ENCODE measurements at regions not wholly inside any gene's neighbourhood (a gene's known extent, or its start where the extent isn't known, plus 50 kb on each side); places are given as distances from the start of the nearest gene placed in this dataset.

DNA sequence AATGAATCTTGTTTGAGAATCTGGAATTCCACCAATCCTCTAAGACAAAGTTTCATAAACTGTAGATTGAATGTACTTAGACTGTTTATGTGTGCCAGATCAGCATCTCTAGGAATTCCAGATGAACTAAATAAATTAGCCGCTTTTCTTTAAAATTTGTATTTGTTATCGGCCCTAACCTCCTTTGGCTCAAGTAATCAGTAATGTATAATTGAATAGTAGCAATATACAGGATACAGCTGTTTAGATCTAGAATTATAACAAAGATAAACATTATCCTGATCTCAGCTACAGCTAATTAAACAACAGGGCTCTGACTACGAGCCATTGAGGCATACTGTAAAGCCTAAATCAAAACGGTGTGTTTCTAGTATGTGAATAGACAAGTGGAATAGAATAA lies 120.3 kb downstream of the CYB561 start:
- Mint-ChIP-seq H3K36me3 (ENCODE audit: low read depth) (peaks cover 3% of the 10 kb centered on the region), H3K9me3 (no peaks in the 10 kb centered on the region), H3K27ac (no peak overlapping the region), H3K4me3 (no peak overlapping the region), H3K27me3 (no peaks in the 10 kb centered on the region), H3K4me1 (ENCODE audit: low read depth) (no peaks in the 10 kb centered on the region)
- intact Hi-C loops (cut with micrococcal nuclease) = no loop called here
- ChIA-PET POLR2A (no interaction called here), CTCF (no interaction called here)
- TF ChIP-seq, protein P1, sequence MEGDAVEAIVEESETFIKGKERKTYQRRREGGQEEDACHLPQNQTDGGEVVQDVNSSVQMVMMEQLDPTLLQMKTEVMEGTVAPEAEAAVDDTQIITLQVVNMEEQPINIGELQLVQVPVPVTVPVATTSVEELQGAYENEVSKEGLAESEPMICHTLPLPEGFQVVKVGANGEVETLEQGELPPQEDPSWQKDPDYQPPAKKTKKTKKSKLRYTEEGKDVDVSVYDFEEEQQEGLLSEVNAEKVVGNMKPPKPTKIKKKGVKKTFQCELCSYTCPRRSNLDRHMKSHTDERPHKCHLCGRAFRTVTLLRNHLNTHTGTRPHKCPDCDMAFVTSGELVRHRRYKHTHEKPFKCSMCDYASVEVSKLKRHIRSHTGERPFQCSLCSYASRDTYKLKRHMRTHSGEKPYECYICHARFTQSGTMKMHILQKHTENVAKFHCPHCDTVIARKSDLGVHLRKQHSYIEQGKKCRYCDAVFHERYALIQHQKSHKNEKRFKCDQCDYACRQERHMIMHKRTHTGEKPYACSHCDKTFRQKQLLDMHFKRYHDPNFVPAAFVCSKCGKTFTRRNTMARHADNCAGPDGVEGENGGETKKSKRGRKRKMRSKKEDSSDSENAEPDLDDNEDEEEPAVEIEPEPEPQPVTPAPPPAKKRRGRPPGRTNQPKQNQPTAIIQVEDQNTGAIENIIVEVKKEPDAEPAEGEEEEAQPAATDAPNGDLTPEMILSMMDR (IDR thresholded peaks at IDR 0.05) = no peak
- no peak for ATAC-seq
- no peak for DNase-seq

DNA sequence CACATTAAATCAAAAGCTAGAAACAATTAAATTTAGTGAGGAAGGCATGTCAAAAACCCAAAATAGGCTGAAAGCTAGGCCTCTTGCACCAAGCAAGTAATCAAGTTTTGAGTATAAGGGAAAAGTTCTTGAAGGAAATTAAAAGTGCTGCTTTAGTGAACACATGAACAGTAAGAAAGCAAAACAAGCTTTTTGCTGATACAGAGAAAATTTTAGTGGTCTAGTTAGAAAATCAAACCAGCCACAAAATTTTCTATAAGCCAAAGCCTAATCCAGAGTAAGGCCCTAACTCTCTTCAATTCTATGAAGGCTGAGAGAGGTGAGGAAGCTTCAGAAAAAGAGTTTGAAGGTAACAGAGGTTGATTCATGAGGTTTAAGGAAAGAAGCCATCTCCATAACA lies 116.2 kb downstream of the CYB561 start:
- H3K9me3 Mint-ChIP-seq = no peaks in the 10 kb centered on the region
- intact Hi-C loops (cut with micrococcal nuclease) = no loop called here
- H3K4me1 Mint-ChIP-seq (ENCODE audit: low read depth) = no peaks in the 10 kb centered on the region
- DNase-seq (no peak), ATAC-seq (no peak)
- TF ChIP-seq, protein P1 (IDR thresholded peaks at IDR 0.05) = no peak
- H3K36me3 Mint-ChIP-seq (ENCODE audit: low read depth) = peaks cover 3% of the 10 kb centered on the region
- POLR2A ChIA-PET = no interaction called here
- CTCF ChIA-PET = no interaction called here
- H3K27me3 Mint-ChIP-seq = no peaks in the 10 kb centered on the region
- H3K27ac Mint-ChIP-seq = no peak overlapping the region
- no peak overlapping the region for H3K4me3 Mint-ChIP-seq

DNA sequence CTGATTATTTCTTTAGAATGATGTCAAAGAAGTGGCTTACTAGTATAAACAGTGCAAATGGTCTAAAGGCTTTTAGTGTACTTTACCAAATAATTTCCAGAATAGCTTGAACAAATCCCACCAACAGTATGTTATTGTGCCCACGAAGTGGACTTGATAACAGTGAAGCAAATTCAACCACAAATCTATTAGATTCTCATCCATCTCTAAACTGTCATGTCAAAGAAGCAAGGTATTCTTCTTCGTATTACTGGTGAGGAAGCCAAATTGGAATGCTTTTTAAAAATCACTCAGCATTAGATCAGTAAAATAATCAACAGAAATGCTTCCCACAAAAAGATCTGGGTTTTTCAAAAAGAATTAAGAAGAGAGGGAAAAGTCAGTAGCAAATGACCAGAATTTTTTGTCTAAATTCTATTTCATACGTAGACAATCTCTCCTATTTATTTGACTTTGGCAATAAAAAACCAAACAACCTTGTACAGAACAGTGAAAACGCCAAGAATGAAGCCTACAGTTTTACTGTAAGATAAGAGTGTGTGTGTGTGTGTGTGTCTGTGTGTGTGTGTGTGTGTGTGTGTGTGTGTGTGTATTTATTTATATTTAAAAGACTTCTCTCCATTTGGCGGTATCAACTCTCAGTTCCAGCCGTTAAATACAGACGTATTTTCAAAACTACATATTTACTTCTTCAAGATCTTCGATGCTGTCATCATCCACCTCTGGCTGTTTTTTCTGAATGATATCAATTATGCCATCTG lies 114.6 kb downstream of the CYB561 start:
- H3K4me1 Mint-ChIP-seq (ENCODE audit: low read depth) = no peaks in the 10 kb centered on the region
- TF ChIP-seq, protein P1 (IDR thresholded peaks at IDR 0.05) = no peak
- DNase-seq = no peak
- ChIA-PET POLR2A (no interaction called here), CTCF (no interaction called here)
- H3K36me3 Mint-ChIP-seq (ENCODE audit: low read depth) = peaks cover 3% of the 10 kb centered on the region
- H3K27me3 Mint-ChIP-seq = no peaks in the 10 kb centered on the region
- intact Hi-C loops (cut with micrococcal nuclease) = no loop called here
- no peaks in the 10 kb centered on the region for H3K9me3 Mint-ChIP-seq
- H3K4me3 Mint-ChIP-seq = no peak overlapping the region
- no peak for ATAC-seq
- no peak overlapping the region for H3K27ac Mint-ChIP-seq

DNA sequence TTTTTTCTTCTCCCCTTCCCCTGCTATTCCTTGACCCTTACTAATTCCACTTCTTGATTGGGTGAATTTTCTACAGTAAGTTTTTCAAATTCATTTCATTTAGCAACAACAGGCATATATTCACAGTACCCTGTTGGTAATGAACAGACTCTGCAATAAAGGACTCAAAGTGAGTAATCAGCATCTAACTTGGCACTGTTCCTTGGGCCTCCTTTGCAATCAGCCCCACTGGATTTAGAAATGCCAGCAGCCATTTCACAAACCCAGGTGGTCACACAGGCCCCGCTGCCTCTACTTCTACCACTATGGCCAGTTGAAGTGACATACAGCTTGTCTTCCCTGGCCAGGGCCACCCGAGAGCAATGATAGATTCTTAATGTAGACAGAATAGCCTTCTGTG lies 113.8 kb downstream of the CYB561 start:
- intact Hi-C loops (cut with micrococcal nuclease) = no loop called here
- POLR2A ChIA-PET = no interaction called here
- no peak for DNase-seq
- no peaks in the 10 kb centered on the region for H3K27me3 Mint-ChIP-seq
- no peak for ATAC-seq
- no peak overlapping the region for H3K27ac Mint-ChIP-seq
- no peaks in the 10 kb centered on the region for H3K36me3 Mint-ChIP-seq (ENCODE audit: low read depth)
- no peaks in the 10 kb centered on the region for H3K4me1 Mint-ChIP-seq (ENCODE audit: low read depth)
- H3K9me3 Mint-ChIP-seq = no peaks in the 10 kb centered on the region
- TF ChIP-seq, protein P1 (IDR thresholded peaks at IDR 0.05) = no peak
- no peak overlapping the region for H3K4me3 Mint-ChIP-seq
- CTCF ChIA-PET = no interaction called here

DNA sequence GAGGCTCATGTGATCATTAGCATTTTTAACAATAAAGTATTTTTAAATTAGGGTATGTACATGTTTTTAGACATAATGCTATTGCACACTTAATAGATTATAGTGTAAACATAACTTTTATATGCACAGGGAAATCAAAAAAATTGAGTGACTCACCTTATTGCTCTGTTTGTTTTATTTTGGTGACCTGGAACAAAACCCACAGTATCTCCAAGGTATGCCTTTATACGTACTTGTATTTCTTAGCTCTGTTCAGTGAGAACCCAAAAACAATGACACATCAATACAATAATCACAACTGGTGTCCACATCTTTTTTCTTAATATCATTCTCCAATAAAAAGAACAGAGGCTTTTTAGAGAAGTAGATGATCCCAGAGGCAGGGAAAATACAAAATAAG lies 112.2 kb downstream of the CYB561 start:
- TF ChIP-seq, protein P1 (IDR thresholded peaks at IDR 0.05) = no peak
- Mint-ChIP-seq H3K4me1 (ENCODE audit: low read depth) (no peaks in the 10 kb centered on the region), H3K9me3 (no peaks in the 10 kb centered on the region), H3K4me3 (no peak overlapping the region), H3K27ac (no peak overlapping the region), H3K27me3 (no peaks in the 10 kb centered on the region), H3K36me3 (ENCODE audit: low read depth) (no peaks in the 10 kb centered on the region)
- intact Hi-C loops (cut with micrococcal nuclease) = no loop called here
- CTCF ChIA-PET = interaction anchor here (0.7 kb wide), 1 partner anchor 10 kb away, joined by 3 read pairs; no protein-coding TSS in a partner anchor
- POLR2A ChIA-PET = no interaction called here
- DNase-seq (no peak), ATAC-seq (no peak)

Measured in activated CD8-positive, alpha-beta T cell treated with anti-CD3 and anti-CD28 coated beads for 36 hours (primary cell).